NCI-H2196 (cell line): ENCODE measurements at regions not wholly inside any gene's neighbourhood (a gene's known extent, or its start where the extent isn't known, plus 50 kb on each side); places are given as distances from the start of the nearest gene placed in this dataset.
"Not testable (repeated sequence)": the region's sequence is repeated elsewhere in the genome, so short reads cannot be mapped to it uniquely, and the experiment has no call there.

ENCODE experiments used
- DNase-seq: peaks from one replicate; lab custom pipeline; 2025; ENCODE audit not compliant: unreplicated experiment; lab: John Stamatoyannopoulos, UW

DNA sequence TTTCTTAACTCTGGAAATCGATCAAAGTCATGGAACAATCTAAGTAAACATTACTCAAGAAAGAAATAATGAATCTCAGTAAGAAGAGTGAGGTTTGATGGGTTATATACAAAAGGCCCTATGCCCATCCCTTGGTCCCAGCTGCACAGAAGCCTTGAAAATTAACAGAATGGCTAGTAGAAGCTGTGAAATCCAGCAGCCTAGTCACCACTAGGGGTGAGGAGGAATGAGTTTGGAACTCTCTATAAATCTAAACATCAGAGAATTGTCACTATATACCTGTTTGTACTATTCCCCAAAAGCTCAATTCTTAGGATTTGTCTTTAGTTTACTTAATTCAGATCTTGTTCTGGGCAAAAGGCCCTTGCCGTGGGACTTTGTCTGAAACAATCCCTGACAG lies 313.9 kb upstream of the GRID2 start:
- DNase-seq = no peak

DNA sequence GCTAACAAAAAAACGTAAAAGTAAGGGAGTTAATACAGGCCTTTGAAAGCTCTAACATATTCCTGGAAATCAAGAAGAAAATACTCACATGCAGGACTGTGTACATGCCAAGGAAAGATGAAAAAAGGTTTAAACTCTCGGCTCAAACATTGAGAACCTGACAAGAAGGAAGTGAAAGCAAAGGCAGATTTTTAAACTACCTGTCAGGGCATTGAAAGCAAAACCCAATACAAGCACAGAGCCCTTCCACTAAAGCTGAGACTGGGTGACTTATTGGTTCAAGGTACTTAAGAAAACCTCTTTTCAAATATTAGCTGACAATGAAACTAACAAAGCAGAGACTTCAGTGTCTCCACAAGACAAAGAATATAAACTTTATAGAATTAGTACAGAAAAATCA lies 313.0 kb upstream of the GRID2 start:
- no peak for DNase-seq

DNA sequence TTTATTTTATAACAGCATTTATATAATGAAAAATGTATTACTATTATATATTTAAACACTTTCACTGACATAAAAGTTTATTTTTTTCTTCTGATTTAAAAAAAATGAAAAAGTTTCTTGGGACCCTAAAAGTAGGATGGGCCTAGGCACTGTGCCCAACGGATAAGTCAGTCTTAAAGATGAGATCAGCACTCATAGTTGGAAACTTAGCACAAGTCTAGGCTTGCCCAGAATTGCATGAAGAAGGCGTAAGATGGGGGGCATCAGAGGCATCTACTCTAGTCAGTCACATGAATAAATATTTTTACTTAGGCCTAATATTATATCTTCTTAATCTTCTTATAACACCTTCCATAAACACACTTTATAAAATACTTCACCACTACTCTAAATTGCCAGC lies 306.7 kb upstream of the GRID2 start:
- no peak for DNase-seq

DNA sequence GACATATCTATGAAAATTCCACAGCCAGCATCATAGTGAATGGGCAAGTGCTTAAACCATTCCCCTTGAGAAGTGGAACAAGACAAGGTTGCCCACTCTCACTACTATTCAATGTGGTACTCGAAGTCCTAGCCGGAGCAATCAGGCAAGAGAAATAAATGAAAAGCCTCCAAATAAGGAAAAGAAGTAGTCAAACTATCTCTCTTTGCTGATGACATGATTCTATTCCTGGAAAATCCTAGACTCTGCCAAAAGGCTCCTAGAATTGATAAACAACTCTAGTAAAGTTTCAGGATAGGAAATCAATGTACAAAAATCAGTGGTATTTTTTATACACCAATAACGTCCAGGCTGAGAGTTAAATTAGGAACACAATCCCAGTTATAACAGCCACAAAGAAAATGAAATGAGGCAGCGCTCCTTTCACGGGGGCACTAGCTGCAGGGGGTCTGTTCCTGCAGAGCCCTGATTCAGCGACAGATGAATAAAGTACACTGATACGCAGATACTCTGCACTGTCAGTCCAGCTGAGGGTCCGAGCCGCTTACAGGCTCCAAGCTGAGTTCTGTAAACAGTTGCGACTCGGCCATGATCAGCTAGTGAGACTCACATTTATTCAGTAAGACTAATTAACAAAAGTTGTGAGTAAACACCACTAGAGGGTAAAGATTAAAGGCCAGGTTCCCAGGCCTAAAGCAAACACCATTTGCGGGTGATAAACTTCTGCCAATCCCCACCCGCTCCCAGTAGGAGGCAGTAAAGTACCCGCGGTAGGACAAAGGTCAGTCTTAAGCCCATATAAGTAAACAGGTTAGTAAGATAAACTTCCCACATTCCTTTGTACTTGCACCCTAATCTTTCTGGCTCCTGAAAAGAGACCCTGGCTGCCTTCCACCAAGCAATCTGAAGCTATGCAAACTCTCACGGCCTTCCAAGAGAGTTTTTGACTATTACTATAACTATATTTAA lies 290.6 kb upstream of the GRID2 start:
- no peak for DNase-seq

DNA sequence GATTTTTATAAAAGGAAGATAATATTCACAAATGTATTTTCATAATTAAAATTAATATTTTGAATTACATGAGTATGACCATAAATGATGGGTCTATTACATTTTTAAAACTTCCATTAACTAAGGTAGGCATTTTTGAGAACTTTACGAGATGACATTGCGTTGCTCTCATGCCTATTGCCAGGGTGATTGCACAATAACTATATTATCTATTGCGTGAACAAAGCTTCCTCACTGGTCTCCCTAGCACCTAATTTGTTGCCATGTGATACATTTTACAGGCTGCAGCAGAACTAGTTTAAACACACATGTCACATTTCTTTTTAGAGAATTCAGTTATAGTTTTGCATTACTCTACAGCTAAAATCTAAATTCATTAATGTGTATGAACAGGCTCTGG lies 289.7 kb upstream of the GRID2 start:
- DNase-seq = no peak

DNA sequence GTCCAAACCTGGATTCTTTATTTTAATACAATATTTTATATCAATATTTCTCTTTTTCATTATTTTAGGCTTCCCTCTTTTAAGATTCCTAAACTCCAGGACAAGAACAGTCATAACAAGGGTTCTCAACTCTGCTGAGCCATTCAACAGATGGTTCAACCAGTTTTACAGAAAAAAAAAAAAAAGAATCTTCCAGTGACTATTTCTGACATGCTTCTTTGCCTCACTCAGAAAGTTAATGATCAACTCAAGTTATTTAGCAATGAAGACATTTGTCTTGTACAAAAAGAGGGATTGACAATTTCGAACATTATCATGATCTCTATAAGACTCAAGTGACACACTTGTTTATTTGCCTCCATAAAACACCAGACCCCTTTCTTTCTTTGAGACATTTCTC lies 282.6 kb upstream of the GRID2 start:
- no peak for DNase-seq

DNA sequence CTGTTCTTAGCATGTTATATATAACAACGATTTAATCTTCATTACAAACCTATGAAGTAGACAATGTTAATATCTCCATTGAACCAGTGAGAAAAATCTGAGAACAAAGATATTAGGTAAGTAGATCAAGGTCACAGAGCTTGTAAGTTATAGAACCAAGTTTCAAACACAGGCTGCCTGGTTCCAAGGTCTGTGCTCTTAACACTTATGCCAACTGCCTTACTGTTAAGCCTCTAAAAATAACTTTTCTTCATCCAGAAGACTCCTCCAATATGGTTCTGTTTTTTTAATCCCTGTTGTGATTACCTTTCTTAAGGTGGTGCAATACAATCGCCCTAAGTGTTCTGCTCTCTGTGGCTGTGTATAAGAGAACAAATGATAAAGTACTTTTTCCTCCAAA lies 282.0 kb upstream of the GRID2 start:
- DNase-seq = no peak

DNA sequence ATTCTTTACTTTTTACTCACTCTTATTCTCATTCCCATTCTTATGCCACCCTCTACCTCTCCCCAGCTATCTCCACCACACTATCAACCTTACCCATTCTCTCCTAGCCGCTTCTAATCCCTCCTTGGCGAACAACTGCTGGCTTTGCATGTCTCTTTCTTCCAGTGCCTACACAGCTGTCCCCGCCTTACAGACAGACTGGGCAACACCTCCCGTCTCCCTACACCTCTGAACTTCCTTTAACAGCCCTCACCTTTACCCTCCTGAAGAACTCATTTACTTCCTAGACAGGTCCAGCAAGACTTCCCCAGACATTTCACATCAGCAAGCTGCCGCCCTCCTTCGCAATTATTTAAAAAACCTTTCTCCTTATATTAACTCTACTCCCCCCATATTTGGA lies 274.9 kb upstream of the GRID2 start:
- not testable (repeated sequence) for DNase-seq

DNA sequence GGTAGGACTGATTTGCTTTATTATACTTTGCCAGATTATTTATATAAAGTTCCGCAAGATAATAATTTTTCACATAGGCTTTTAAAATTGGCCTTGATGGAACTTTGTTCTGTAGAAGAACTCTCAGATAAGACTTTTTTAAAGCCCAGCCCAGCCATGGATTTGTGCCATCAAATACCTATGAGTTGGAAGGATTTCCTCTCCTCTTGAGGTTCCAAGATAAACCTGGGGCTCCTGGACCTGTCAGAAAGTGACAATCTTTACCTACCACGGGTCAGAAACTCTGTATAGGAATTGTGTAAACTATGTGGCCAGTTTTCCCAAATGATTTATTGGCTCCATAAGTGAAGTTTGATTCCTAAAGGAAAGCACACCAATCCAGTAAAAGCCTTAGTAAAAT lies 271.9 kb upstream of the GRID2 start:
- no peak for DNase-seq

DNA sequence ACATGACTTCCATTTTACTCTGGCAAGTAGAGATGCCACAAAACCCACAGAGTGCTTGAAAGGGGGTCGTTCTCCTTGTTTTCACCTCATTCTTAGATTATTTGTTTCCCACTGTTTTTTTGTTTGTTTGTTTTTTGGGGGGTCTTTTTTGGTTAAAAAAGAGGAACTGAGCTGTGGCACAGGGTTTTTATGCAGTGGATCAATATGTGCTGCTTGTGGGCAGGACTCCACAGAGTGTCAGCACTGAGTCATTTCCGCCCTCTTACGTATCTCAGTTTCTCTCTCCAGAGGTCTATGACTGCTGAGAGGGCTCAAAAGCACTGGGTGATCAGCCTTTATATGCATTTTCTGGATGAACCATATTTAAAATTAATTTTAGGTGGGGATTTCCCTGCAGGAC lies 268.1 kb upstream of the GRID2 start:
- DNase-seq = no peak

DNA sequence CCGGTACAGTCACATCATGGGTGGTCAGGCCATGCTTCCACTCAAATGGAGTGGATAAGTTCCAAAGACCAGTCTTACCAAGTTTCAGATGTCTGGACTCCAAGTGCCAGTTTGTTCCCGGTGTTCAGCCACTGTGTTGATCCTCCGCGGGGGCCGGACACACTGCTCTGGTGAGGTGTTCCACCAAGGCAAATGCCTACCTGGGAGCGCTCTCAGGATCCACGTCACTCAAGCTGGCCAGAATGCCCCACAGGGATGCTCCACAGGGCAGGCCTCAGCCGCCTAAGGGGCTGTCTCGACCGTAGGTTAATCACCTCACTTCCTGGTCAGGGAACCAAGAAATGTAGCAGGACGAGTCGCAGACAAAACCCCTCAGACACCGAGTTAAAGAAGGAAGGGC lies 258.0 kb upstream of the GRID2 start:
- DNase-seq = no peak

DNA sequence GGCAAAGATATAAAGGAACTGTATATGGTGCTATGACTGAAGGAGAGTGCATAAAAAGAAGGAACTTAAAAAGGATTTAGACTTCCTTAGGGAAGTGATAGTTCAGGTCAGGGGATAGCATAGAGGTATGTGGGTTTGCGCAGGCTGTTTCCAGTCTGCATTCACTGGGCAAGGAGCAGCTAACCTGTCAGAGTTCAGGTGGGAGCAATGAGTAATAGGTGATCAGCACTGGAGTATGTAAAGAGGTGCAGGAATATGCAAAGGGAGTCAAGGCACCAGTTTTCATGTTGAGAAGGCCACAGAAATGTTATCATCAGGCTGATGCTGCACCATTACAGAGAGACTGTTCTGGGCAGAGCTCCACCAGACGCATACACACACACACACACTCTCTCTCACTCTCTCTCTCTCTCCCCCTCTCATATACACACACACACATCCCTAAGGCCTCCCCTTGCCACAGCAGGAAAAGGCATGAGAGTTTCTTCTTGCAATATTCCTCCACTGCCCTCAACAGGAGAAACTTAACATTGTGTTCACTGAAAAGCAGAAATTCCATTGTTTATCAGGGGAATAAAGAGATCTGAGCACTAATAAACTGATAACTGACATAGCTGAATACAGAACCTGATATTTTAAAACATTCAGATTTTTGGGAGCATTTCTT lies 256.4 kb upstream of the GRID2 start:
- no peak for DNase-seq

DNA sequence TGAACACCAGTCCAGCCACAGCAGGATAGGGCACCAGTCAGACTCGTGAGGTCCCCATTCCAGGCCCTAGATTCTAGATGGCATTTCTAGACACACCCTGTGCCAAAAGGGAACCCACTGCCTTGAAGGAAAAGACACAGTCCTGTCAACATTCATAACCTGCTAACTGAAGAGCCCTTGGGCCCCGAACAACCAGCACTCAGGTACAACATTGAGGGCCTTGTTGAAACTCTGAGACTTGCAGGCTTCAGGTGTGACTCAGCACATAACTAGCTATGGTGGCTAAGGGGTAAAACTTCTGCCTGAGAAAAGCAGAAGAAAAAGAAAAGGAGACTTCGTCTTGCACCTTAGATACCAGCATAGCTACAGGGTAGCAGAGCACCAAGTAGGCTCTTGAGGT lies 252.9 kb upstream of the GRID2 start:
- no peak for DNase-seq

DNA sequence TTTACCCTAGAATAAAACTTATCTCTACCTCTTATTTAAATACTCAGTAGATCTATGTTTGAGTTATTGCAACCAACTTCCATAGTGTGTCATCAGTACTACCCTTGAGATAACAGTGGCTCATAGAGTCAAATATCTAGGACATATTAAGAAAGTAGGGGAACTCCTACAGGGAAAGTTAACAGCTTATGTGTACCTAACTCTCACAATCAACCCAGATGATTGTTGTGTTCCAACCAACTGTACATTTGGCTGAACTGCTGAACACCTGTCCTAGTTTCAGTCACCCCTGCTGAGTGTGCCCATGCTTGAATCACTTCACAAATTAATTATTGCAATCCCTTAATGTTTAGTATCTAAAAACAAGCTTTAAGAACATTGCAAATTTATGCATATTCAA lies 244.2 kb upstream of the GRID2 start:
- no peak for DNase-seq

DNA sequence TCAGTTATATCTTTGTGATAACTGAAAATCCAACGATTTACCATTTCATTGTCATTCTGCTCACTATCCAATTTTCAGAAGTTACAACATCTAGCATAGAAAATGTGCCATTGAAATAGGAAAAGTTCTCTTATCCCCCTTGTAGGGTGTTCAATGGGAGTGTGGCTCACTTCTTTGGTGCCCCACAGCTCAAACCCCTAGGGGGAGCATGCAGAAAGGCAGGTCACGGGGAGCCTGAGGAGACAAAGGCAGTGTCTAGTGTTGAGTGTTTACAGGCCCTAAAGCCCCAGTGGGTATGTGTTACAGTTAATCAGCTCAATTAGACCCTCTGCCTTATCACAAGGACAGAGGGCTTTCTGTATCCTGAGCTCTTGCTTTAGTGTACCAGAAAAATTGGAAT lies 243.4 kb upstream of the GRID2 start:
- no peak for DNase-seq

DNA sequence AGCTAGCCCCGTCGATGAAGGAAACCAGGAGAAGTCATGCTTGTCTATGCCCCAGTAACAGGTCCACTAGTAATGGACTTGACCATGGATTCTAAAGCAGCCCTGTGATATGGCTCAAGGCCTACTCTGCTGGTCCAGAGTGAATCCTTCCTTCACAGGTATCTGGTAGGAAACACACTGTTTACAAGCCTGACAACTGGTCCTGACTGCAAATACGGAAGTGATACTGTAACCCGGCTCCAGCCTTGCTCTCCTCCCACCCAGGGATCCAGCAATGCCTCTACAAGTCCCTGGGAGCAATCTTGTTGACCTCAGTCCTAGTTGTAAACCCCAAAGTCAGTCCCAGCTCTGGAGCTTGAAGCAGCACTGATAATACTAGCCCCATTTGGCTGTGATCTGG lies 239.2 kb upstream of the GRID2 start:
- no peak for DNase-seq

DNA sequence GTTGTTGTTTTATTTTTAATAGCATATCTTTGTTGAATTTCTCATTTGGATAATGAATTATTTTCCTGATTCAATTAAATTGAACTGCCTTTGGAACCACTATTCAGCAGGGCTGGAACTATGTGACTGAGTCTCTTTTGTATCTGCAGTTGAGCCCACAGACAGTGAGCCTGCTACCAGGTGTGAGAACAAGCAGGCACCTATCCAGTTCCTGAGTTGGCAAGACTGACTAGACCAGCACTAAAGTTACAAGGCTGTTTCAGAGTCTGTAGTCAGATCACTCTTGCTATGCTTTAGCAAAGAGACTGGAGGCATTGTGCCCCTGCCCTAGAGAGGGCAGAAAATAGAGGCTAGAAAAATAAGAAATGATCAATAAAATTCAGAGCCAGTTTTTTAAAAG lies 237.3 kb upstream of the GRID2 start:
- no peak for DNase-seq

DNA sequence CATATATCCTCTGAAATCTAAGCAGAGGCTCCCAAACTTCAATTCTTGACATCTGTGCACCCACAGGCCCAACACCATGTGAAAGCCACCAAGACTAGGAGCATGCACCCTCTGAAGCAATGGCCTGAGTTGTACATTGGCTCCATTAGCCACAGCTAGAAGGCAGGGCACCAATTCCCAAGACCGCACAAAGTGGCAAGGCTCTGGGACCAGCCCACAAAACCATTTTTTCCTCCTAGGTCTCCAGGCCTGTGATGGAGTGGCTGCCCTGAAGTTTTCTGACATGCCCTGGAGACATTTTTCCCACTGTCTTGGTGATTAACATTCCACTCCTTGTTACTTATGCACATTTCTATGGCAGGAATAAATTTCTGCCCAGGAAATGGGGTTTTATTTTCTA lies 232.2 kb upstream of the GRID2 start:
- DNase-seq = no peak

DNA sequence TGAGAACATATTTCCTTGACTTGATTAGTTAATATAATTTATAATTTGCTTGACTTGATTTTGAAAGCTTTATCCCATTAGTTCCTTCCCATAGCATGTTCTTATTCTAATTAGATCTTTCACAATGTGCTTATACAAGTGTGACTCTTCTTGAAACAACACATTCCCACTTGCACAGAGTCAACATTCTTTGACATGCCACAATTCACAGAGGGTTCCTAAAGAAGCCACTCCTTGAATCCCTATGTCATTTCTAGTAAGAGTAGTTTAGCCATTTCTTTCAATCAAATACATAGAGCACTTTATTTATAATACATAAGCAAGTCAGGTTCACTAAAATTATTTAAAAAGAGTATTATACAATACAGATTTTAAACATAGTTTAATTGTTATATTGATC lies 228.9 kb upstream of the GRID2 start:
- no peak for DNase-seq

DNA sequence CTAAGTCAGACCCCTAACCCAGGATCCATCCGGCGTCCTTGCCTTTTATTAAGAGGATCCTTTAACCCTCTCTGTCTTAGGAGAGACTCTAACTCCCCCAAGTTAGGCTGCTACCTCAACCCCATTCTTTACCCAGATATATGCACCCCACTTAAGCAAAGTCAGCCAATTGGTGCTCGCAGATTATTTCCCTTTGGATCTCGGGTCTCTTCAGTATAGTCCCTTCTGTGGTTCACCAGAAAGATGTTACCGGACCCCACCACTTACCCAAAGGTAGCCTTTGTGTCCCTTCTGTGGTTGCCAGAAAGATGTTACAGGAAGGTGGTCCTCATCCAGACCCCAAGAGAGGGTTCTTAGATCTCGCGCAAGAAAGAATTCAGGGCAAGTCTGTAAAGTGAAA lies 212.9 kb upstream of the GRID2 start:
- no peak for DNase-seq

DNA sequence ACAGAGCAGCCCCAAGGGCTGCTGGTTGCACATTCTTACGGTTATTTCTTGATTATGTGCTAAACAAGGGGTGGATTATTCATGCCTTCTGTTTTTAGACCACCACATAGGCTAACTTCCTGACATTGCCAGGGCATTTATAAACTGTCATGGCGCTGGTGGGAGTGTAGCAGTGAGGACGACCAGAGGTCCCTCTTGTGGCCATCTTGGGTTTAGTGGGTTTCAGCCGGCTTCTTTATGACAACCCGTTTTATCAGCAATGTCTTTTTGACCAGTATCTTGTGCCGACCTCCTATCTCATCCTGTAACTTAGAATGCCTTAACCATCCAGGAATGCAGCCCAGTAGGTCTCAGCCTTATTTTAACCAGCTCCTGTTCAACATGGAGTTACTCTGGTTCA lies 212.4 kb upstream of the GRID2 start:
- peak; percentile 0 for DNase-seq

DNA sequence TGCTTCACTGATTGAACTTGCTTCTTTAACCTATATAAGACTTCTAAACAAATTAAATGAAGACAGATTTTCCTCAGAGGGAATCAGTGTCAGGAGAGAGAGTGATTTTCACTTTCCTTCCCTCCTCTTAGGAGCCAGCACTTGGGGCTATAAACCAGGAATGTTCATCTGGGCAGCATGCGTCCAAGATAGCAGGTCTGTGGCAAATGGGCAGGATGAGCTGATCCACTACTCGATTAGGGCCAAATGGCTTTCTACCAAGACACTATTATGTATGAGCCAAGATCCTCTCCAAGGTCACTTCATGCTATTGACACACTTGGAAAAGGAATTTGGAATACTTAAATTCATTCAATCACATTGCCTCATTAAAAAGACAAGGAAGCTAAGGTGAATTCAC lies 203.9 kb upstream of the GRID2 start:
- DNase-seq = no peak

DNA sequence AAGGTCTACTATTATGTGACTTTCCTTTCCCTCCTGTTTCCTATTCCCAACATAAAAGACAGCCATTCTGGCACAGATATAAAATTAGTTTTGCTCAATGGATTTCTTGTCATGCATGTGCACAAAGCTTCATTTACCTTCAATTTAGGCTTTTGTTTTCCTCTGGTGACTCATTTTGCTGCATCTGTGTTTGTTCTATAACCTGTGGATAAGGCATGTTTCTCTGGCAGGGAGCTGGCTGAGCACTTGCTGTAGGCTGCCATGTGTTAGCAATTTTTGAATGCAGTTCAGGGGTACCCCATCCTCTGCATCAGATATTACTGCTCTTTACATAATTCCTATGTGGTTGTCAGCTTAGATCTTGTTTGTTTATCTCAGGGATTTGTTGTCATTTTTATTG lies 202.8 kb upstream of the GRID2 start:
- DNase-seq = no peak
